Smooth muscle cell (in vitro differentiated cells): ENCODE measurements at regions not wholly inside any gene's neighbourhood (a gene's known extent, or its start where the extent isn't known, plus 50 kb on each side); places are given as distances from the start of the nearest gene placed in this dataset.

Experiments
- DNase-seq: peaks from one replicate; lab custom pipeline; 2025; ENCODE audit not compliant: unreplicated experiment; lab: John Stamatoyannopoulos, UW
- H2AFZ ChIP-seq: fragments of 200-600 bp; sonication (generic); 2 replicates; pipeline ENCODE4 v1.6.0; 2016; ENCODE audit warnings: antibody characterized with exemption, low read depth, mild to moderate bottlenecking
- H3F3A ChIP-seq: fragments of 200-600 bp; sonication (generic); 2 replicates; pipeline ENCODE4 v1.6.0; 2017; ENCODE audit warnings: antibody characterized with exemption, low read depth
- H3K27ac ChIP-seq: fragments of 200-600 bp; sonication (generic); 2 replicates; pipeline ENCODE4 v1.5.1; 2016; ENCODE audit warnings: low read depth, mild to moderate bottlenecking
- H3K27me3 ChIP-seq: fragments of 200-600 bp; sonication (generic); 2 replicates; pipeline ENCODE4 v1.6.1; 2016; ENCODE audit warnings: low read depth, mild to moderate bottlenecking
- H3K36me3 ChIP-seq: fragments of 200-600 bp; sonication (generic); 2 replicates; pipeline ENCODE4 v1.5.1; 2016; ENCODE audit warnings: low read depth
- H3K4me1 ChIP-seq: fragments of 200-600 bp; sonication (generic); 2 replicates; pipeline ENCODE4 v1.5.1; 2016; ENCODE audit warnings: low read depth
- H3K4me2 ChIP-seq: fragments of 200-600 bp; sonication (generic); 2 replicates; pipeline ENCODE4 v1.6.0; 2016; ENCODE audit warnings: mild to moderate bottlenecking
- H3K4me3 ChIP-seq: fragments of 200-600 bp; sonication (generic); 2 replicates; pipeline ENCODE4 v1.5.1; 2016; ENCODE audit warnings: mild to moderate bottlenecking
- H3K79me2 ChIP-seq: fragments of 200-600 bp; sonication (generic); 2 replicates; pipeline ENCODE4 v1.6.0; 2016; ENCODE audit warnings: low read depth, mild to moderate bottlenecking
- H3K9ac ChIP-seq: fragments of 200-600 bp; sonication (generic); 2 replicates; pipeline ENCODE4 v1.6.0; 2016; ENCODE audit warnings: low read depth
- H3K9me3 ChIP-seq: fragments of 200-600 bp; sonication (generic); replicated peaks from 2 replicates; pipeline ENCODE4 v1.5.1; 2016; ENCODE audit warnings: low read depth
- H4K20me1 ChIP-seq: fragments of 200-600 bp; sonication (generic); 2 replicates; pipeline ENCODE4 v1.6.0; 2016; ENCODE audit warnings: low read depth
- WGBS: methylation state at CpG from one replicate; pipeline ENCODE4 v1.1.7; 2016; ENCODE audit warnings: low lambda C conversion rate; 5-methylcytosine and 5-hydroxymethylcytosine counted together
- TF ChIP-seq, protein P1 (sequence below): fragments of 200-600 bp; sonication (generic); IDR thresholded peaks from 2 replicates; pipeline ENCODE4 v1.5.1; 2017; ENCODE audit warnings: borderline replicate concordance, mild to moderate bottlenecking, antibody characterized with exemption; ENCODE audit not compliant: insufficient read depth, poor library complexity, severe bottlenecking

DNA sequence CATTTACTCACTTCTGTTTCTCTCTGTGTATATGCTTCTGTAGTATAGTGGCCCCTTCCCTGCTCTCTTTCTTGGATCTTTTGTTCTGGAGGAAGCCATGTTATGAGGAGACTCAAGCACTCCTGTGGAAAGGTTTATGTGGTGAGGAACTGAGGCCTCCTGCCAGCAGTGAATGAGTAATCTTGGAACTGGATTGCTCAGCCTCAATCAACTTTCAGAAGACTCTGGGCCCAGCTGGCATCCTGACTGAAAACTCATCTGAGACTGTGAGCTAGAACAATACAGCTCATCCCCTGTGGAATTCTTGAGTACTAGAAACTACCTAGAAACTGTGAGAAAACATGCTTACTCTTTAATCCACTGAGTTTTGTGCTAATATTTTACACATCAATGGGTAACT is 133.1 kb upstream of the ZKSCAN2 start:
- H3K4me2 ChIP-seq = no peak overlapping the region
- H3K4me1 ChIP-seq = no peaks in the 10 kb centered on the region
- H3K4me3 ChIP-seq = no peak overlapping the region
- no peak for DNase-seq
- H4K20me1 ChIP-seq = no peaks in the 10 kb centered on the region
- no peaks in the 10 kb centered on the region for H3K36me3 ChIP-seq
- TF ChIP-seq, protein P1, sequence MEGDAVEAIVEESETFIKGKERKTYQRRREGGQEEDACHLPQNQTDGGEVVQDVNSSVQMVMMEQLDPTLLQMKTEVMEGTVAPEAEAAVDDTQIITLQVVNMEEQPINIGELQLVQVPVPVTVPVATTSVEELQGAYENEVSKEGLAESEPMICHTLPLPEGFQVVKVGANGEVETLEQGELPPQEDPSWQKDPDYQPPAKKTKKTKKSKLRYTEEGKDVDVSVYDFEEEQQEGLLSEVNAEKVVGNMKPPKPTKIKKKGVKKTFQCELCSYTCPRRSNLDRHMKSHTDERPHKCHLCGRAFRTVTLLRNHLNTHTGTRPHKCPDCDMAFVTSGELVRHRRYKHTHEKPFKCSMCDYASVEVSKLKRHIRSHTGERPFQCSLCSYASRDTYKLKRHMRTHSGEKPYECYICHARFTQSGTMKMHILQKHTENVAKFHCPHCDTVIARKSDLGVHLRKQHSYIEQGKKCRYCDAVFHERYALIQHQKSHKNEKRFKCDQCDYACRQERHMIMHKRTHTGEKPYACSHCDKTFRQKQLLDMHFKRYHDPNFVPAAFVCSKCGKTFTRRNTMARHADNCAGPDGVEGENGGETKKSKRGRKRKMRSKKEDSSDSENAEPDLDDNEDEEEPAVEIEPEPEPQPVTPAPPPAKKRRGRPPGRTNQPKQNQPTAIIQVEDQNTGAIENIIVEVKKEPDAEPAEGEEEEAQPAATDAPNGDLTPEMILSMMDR = no peak
- H3K27ac ChIP-seq = no peak overlapping the region
- H3K79me2 ChIP-seq = no peaks in the 10 kb centered on the region
- no peaks in the 10 kb centered on the region for H3K27me3 ChIP-seq
- H3K9ac ChIP-seq = no peak overlapping the region
- H3F3A ChIP-seq = no peaks in the 10 kb centered on the region
- no peaks in the 10 kb centered on the region for H3K9me3 ChIP-seq
- no peak overlapping the region for H2AFZ ChIP-seq

DNA sequence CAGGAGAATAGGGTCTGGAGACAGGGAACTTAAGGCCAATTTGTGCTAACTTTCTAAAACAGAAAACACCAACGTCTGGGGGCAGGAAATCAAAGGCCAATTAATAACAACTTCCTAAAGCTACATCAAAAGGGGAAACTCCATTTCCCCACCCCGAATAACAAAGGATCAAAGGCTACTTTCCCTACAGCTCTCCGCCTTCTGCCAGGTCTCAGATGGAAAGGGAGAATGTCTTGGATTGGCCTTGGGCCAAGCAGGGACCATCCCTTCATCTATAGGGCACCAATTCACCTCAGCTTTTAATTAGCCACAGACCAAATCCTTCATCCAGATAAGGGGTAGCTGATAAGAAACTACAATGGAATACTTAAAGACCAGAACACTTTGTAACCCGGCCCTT is 116.9 kb upstream of the ZKSCAN2 start:
- Histone ChIP-seq H3F3A (no peaks in the 10 kb centered on the region), H3K27ac (no peak overlapping the region), H3K4me1 (no peaks in the 10 kb centered on the region), H3K36me3 (no peaks in the 10 kb centered on the region), H4K20me1 (no peaks in the 10 kb centered on the region), H3K9me3 (no peaks in the 10 kb centered on the region), H2AFZ (no peak overlapping the region), H3K4me2 (no peak overlapping the region), H3K79me2 (no peaks in the 10 kb centered on the region), H3K27me3 (no peaks in the 10 kb centered on the region), H3K9ac (no peak overlapping the region), H3K4me3 (no peak overlapping the region)
- WGBS = 34% methylated on average over 4 of the region's 4 CpGs
- no peak for DNase-seq
- TF ChIP-seq, protein P1 = no peak

DNA sequence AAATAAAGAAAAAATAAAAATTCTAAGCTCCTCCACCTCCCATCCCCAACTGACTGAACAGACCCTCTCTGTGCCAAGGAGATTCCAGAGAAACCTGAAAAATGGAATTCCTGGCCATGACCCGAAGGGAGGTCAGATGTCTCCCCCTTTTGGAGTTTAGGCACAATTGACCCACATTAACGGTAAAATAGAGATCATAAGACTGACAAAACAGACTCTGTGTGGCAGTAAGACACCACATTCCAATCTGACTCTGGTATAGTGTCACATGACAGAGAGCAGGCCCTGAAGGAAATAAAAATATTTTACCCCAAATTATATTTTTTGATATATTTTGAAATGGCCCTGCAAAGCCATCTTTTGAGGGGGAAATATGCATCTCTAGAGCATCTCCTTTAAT is 115.1 kb upstream of the ZKSCAN2 start:
- no peak overlapping the region for H3K4me2 ChIP-seq
- H3K4me1 ChIP-seq = no peaks in the 10 kb centered on the region
- H3K9ac ChIP-seq = no peak overlapping the region
- H2AFZ ChIP-seq = no peak overlapping the region
- whole genome bisulfite sequencing = 75% methylated on average over 2 of the region's 2 CpGs
- no peaks in the 10 kb centered on the region for H3K36me3 ChIP-seq
- TF ChIP-seq, protein P1 = no peak
- no peaks in the 10 kb centered on the region for H3F3A ChIP-seq
- no peaks in the 10 kb centered on the region for H3K27me3 ChIP-seq
- no peaks in the 10 kb centered on the region for H3K9me3 ChIP-seq
- DNase-seq = no peak
- no peaks in the 10 kb centered on the region for H4K20me1 ChIP-seq
- no peak overlapping the region for H3K4me3 ChIP-seq
- no peak overlapping the region for H3K27ac ChIP-seq
- no peaks in the 10 kb centered on the region for H3K79me2 ChIP-seq

DNA sequence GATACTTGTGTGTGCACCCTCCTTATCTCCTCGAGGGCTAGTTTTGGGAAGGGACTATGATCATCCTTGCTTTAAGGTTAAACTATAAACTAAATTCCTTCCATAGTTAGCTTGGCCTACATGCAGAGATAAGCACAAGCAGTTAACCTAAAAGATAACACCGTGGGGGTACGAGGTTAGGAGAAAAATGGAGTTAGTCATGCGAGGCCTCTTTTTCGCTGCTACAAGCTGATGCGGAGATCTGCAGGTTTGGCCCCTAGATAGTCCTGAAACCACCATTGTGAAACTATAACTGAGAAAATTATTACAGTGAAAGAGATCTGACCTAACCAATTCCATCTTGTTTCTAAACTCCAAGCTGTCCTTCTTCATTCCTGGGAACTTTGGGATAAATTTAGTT is 113.7 kb upstream of the ZKSCAN2 start:
- Histone ChIP-seq H2AFZ (no peak overlapping the region), H3K4me2 (no peak overlapping the region), H3K27ac (no peak overlapping the region), H3K9me3 (no peaks in the 10 kb centered on the region), H4K20me1 (no peaks in the 10 kb centered on the region), H3K79me2 (no peaks in the 10 kb centered on the region), H3K4me3 (no peak overlapping the region), H3F3A (no peaks in the 10 kb centered on the region), H3K36me3 (no peaks in the 10 kb centered on the region), H3K4me1 (no peaks in the 10 kb centered on the region), H3K27me3 (no peaks in the 10 kb centered on the region), H3K9ac (no peak overlapping the region)
- no peak for DNase-seq
- TF ChIP-seq, protein P1 = no peak
- WGBS = 60% methylated on average over 6 of the region's 6 CpGs
